Ecto neural progenitor cell (in vitro differentiated cells): ENCODE measurements at regions not wholly inside any gene's neighbourhood (a gene's known extent, or its start where the extent isn't known, plus 50 kb on each side); places are given as distances from the start of the nearest gene placed in this dataset.

Experiments used
- DNase-seq: peaks from one replicate; pipeline ENCODE4 v3.0.0-alpha.2; 2018; ENCODE audit warnings: low spot score

DNA sequence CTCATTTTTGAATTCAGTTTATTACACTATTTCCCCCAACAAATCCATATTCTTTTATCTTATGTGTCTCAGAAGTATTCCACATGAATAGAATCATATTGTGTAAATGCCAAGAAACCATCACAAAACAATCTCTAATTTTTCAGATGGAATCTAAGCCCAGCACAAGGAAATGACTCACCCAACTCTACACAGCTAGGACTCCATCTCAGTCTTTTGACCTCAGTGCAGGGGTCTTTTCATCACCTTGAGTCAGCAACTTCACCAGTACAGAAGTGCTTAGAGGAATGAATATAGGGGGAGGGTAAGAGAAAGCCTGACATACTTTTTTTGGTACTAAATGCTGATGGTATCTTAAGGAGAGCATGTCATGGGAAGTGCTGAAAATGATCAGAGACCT lies 169.3 kb upstream of the LRRN1 start:
- DNase-seq, result no peak

DNA sequence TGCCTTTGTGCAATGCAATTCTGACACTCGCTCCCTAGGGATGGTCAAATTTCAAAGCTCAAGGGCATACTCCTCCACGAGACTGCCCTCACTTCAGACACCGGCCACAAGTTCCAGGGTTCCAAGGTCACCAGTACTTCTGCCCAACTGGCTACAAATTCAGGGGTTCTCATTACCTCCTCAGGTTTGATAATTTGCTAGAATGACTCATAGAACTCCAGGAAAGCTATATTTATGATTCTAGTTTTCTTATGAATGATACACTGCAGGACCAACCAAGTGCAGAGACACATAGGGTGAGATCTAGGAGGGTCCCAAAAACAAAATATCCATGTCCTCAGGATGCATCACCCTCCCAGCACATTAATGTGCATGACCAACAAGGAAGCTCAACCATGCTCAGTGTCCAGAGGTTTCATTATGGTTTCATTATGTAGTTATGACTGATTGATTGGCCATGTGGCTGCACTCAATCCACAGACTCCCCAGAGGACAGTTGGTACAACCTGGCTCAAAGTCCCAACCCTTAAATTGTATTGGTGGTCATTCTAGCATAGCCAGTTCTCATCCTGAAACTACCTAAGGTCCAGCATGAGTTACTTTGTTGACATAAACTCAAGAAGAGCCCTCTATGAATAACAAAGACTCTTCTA lies 170.4 kb upstream of the LRRN1 start:
- no peak for DNase-seq

DNA sequence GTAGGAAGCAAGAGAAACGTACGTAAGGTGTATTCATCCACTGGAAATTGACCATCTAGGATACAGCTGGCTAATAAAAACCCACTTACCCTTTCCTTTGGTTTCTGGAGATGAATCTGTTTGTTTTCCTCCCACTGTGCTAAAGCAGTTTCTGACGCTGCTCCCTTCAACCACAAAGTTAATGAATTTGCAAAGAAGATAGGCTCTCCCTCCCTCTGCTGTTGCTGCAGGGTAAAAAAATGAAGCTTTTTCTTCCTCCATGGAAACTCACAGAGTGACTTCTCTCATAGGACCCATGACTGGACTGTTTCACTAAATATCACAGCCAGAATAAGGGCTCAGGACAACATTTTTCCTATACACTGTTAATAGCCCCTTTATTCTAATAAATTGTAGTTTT lies 172.1 kb upstream of the LRRN1 start:
- no peak for DNase-seq

DNA sequence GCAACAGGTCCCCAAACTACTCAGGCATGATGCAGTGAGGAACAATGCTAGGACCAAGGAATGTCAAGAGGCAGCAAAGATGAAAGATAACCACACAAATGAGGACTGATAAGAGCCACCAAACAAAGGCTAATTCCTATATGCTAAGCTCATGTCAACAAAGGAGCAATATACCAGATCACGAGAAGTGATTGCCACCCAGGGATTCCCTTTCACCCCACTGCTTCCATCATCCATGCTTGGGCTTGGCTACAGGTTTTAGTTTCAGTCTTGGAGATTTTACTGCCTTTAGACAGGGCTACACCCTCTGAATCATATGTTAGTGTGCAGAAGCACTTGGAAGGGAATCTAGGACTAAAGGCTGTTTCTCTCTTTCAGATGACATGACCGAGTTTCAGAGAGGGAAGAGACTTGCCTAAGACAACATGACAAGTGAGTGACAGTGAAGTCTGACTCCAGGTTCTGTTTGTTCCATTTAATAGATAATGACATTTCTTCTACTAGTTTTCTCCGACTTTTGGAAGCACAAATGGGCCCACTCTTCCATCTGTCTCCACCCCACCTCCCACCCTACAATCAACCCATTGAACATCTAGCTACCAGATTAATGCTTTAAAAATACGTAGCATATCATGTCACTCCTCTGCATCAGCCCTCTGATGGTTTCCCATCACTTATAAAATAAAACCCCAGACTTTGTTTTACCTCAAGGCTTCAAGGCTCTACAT lies 173.5 kb upstream of the LRRN1 start:
- no peak for DNase-seq

DNA sequence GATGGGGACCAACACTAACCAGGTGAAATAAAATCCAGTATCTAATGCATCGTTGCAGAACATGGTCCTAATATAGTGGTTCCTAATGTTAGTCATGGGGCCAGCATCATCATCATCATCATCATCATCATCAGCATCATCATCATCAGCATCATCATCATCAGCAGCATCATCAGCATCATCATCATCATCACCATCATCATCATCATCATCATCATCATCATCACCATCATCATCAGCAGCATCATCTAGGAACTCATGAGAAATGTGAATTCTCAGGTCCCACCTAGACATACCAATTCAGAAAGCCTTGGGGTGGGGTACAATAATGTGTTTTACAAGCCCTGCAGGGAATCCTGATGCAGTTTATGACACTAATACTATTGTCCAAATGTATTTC lies 179.4 kb upstream of the LRRN1 start:
- no peak for DNase-seq

DNA sequence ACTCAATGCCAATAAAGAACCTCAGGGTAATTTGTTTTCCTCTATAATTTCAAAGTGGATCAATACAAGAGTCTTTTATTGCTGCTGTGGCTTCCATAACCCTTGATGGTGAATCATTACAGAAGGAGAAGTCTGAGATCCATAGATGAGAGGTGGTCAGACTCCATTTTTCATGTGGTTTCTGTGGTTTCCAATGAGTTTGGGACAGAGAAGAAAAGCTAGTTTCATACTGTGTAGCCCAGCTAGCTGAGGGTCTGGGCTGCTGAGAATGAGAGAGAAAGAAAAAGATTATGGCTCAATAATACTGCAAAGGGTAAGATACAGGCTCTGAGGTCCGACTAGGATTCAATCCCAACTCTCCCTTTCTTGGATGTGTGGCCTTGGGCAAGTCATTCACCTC lies 180.6 kb upstream of the LRRN1 start:
- DNase-seq, result no peak

DNA sequence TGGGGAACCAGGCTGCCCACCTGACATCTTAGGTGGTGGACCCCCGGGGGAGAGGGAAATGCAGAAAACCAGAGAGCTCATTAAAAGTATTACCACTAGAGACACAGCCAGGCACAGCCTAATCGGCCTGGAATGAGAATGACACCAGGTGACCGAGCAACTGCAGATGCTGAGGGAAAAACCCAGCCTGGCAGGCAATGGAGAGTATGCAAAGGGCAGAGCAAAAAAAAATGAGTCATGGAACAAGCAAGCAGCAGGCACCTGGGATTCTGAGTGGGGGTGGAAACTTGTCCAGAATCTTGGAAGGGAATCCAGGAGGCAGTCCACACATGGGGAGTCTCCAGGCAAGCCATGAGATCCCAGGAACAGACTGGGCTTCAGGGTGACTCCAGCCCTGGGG lies 183.7 kb upstream of the LRRN1 start:
- no peak for DNase-seq

DNA sequence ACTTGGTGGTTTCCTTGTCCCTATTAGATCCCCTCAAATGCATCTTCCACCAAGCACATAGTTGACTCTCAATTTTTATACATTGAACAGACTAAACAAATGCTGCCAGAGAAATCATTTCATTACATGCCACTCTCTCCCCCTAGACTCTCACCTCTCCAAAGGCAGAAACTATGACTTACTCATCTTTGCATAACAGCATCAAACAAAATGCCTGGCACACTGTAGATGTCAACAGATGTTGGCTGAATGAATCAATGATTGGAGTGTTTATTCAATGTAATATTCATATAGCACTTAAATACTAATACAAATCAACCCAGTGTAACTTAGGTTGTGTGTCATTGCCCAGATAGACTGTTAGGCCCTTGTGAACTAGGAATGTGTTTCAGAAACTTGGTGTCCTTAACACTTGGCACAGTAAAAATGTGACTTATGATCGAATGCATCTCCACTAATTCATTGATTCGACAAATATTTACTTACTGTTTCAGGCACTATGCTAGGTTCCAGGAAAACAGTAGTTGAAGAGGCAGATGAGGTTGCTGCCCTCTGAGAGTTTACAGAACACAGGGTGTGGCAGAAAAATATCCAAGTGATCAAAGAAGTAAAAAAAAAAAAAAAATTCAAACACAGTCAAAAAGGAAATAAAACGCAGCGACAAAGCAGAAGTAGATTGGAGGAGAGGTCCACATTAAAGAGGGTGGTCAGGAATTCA lies 188.5 kb upstream of the LRRN1 start:
- DNase-seq, result no peak

DNA sequence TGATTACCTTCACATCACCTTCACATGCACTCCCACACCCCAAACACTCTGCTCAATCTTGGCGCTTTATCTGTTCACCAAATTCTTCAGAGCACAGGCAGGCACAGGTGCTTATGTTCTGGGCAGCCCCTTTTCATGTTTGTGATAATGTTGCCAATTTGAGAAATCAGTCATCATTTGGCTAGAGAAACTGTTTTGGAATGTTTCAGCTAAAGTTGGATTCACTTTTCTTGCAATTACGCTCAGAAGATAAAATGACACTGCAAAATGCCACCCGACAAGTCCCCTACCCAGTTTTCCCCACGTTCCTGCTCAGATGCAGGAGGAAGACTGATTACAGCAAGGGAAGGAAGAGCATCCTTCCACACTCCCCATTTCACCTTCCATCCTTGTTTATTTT lies 192.9 kb upstream of the LRRN1 start:
- DNase-seq, result no peak

DNA sequence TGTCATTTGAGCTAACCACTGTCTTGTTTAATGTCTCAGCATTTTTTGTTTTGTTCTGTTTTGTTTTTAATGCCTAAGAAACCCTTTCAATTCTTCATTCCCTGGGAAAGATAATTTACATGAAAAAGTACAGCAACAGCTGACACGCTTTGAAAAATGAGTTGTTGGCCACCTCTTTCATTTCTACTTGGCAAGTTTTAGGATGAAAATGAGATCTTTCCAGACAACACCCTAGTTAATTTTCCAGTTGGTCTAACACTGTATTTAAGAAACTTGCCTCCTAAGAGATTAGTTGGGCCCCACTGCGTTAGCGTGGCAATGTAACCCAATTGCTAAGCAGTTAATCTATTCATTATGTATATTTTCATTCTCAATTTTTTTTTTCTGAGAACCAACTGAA lies 194.0 kb upstream of the LRRN1 start:
- no peak for DNase-seq

DNA sequence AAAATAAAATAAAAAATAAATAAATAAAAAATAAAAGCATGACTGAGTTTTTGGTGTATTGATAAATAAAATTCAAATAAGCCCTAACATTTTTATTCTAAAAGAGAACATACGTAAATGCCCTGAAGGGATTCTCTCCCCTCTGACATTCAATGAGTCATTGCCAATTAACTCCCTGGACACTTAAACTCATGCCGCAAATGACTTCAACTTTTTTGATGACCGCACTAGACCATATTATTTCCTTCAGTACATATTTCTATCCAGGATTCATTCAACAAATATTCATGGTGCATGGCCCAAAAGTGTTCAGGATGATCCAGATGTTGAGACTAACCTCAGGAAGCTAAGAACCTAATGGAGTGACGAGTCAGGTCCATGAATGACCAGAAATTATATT lies 195.9 kb upstream of the LRRN1 start:
- no peak for DNase-seq

DNA sequence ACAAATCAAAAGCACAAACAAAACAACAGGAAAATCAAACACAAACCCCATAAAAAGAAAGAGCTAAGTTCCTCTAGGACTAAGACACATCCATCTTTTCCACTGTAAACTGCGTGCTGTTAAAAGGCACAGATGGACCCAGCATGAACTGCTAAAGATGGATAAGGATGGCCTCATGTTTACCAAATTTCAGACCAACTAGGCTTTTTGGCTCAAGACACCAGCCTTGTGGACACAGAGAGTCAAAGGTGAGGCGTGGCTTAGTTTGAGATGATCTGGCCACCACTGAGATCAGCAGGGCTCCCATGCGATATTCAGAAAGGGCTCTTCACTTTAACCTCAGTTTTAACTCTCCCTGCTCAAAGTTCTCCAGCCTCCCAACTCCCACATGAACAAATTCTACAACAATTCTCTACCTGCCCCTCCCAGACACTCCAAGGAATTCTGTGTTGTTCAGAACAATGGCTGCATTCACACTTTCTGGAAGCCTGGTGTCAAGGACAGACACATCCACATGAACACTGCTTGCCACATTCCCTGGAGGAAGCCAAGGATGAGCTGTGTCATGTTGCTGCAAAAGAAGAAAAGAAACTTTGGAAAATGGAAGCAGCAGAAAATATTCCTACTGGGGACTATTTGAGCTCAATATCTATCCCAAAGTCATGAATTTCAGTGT lies 198.4 kb upstream of the LRRN1 start:
- DNase-seq, result no peak

DNA sequence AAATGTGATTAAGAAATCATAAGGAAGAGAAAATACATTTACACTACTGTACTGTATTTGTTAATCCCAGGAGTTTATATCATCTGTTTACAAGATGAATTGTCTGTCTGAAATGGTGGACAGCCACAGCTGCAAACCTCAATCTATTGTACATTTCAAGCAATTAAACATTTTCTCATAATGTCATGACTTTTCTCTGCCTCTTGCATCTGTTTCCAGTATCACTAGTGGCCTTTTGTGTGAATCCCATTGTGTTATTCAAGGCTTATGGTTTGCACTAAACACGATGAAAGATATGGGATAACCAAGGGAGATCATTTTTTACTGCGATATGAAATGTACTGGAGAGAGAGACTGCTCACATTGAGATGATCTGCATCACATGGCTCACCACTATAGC lies 200.2 kb upstream of the LRRN1 start:
- DNase-seq, result no peak

DNA sequence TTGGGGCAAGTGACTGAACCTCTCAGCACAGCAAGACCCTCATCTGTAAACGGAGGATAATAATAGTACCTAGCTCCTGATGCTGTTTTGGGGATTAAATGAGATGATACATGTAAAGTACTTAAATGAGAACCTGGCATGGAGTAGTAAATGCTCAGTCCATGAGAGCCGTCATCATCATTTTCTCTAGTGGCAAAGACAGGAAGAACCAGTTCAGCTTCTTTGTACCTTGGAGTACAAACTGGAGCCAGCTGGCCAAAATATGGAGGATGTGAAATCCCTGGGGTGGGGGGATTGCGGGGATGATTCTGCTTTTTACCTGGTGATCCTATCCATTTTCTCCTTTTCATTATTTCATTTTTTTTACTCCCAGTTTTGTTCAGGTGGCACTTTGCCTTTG lies 204.2 kb upstream of the LRRN1 start:
- no peak for DNase-seq

DNA sequence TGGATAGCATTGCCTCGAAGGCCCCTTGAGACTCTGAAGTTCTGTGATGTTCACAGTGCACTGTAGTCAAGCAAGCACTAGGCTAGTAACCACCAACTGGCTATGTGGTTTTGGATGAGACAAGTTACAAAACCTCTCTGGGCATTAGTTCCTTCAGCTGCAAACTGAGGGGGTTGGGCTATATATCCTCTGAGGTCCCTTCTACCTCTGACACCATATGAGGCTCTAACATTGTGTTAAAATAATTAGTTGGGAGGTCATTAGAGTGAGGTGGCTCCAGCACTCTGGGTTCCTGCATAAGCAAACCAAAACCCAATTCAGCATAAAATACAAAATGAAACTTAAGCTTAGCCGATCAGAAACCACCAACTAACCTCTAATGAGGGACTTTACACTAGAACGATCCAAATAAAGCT lies 209.5 kb upstream of the LRRN1 start:
- DNase-seq, result no peak

DNA sequence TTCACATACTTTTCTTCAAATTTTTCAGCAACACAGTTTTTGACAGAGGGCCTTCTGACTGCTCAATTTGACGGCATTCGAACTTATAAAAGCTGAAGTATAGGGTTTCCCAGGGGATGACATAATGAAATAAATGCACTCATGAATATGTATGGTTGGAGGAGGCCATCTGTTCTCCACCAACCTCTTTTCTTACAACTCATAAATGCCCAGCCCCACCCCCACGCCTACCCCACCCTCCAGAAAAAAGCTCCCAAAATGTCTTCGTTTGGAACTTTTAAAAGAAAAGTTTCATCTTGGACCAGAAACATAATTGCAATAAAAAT lies 211.6 kb upstream of the LRRN1 start:
- no peak for DNase-seq

DNA sequence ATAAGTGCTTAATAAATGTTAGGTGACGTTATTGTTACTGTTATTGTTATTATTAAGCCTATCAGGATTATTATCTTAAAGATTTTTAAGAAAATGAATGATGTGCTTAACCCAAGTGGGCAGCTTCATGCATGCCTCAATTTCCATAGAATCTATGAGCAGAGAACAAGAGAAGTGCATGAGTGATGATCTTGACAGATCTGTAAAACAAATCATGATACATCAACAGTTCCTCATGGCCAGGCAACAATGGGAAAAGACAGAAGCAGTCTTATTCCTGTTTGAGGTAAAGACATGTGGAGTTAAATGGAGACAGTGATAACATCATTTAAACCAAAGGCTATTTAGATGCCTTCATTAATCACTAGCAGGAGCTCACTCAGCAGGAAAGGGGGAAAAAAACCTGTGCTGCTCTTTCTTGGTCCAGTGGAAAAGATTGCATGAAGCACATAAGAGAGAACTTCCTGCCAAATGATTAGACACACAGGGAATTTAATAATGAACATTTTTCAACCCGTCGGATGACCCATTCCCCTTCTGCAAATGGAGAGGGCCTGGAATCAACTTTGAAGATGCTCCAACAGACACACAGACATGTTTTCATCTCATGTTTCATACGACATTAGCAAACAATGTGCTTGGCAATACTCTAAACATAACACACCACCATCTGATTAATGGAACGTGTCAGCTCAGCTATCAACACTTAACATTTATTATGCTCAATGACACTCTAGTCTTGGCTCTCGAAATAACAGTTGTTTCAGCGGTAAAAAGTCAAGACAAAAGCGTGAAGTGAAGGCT lies 212.2 kb upstream of the LRRN1 start:
- DNase-seq, result no peak

DNA sequence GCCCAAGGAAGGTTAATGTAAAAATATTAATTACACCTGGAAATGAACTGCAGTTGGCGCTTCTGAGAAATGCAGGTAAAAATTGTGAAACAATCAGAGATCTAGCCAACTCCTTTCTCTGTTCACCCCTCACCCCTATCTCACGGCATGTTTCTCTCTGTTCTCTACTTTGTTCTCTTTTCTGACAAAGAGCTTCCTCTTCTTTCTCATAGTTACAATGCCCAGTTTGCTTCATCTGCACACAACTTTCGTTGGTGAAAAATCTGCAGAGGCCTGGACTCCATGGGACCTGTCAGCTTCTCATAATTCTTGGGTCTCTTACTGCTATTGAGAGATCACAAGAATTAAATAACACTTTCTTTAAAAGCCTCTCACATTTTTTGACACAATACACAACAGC lies 212.9 kb upstream of the LRRN1 start:
- DNase-seq, result no peak

DNA sequence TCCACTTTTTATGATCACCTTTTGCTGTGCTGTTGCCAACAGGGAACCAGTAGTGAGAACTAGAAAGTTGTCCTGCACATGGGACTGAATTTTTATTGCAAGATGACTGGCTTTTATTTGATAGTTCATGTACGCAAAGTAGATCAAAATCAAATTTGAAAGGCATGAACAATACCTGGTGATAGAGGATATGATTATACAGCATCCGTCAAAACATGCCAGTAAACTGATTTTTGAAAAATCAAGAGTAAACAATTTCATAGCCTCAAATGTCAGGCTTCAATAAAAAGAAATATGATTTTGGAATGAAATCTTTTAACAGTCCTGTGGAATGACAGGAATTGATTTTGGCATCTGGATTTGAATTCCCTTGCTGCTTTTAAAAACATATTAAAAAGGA lies 219.6 kb upstream of the LRRN1 start:
- no peak for DNase-seq

DNA sequence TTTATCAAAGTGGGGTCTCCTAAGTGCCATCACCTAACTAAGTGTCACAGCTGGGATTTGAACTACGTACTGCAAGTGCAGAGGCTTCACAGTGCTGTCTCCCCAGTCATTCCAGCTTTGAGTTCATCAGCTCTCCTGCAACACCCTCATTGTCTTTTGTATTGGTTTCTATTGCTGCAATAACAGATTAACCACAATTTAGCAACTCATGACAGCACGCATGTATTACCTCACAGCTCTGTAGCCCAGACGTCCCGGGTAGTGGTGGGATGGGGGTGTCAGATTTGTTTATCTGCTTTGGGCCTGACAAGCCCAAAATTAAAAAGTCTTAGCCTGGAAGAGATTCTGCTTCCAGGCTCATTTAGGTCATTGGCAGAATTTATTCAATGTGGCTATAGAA lies 220.5 kb upstream of the LRRN1 start:
- DNase-seq, result no peak

DNA sequence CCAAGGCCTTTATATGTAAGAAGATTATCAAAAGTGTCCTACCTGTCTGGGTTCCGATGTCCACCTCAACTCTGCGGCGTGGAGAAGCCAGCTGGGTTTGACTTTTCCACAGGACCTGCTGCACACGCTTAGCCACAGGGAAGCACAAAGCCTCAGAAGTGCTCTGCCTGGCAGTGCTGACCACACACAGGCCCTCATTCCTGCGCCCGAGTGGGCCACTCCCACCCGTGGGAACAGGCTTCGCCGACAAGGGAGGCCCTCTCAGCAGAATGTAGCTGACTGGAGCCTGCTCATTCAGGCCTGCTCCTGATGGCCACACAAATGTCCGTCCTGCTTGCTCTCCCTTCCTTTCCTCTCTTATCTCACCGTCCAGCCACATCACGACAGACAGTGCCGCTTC lies 221.4 kb upstream of the LRRN1 start:
- peak; percentile 48 for DNase-seq

DNA sequence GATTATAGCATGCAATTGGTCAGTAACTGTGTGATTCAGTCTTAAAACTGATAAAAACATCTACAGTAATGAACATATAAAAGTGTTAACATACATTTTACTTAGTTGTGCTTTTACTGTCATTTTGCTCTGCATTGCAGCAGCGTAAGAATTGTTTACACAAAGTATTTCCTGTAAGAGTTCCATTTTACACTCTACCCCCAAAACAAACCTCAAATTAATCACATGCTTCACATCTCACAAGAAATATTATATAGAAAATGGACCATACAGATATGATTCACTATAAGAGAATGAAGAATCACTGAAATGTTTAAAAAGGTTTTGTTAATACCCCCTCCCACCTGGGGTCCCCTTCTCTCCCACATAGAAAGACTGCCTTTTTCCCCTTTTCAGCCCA lies 225.9 kb upstream of the LRRN1 start:
- DNase-seq, result no peak
